ENCODE measurements at regions not wholly inside any gene's neighbourhood (a gene's known extent, or its start where the extent isn't known, plus 50 kb on each side); places are given as distances from the start of the nearest gene placed in this dataset.

DNA sequence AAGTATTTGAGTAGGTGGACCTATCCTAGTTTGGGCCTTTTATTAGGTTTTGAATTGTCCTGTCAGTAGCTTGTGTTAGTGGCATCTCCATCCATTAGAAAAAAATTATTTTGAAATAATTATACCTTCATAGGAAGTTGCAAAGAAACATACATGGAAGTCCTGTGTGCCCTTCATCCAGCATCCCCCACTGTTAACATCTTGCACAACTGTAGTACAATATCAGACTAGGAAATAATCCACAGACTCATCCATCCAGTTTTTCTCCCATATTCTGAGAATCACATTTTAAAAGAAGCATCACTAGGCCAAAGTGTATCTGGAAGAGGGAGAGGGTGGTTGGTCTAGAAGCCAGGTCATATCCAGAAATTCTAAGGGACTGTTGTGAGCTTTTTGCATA is 155.5 kb upstream of the ROPN1 start:
- no peak overlapping the region for H3K4me2 ChIP-seq (ENCODE audit: insufficient read depth, low read length, poor library complexity, severe bottlenecking)
- no peaks in the 10 kb centered on the region for H3K27me3 ChIP-seq (ENCODE audit: control insufficient read depth in 3 of 3, insufficient read depth in 3 of 3, low read depth in 1 of 3, low read length in 3 of 3)
- no peaks in the 10 kb centered on the region for H3K9me3 ChIP-seq (replicated peaks in 1 of 2; ENCODE audit: control insufficient read depth in 2 of 2, insufficient read depth in 1 of 2, low read depth in 1 of 2, low read length in 2 of 2)
- no peak overlapping the region for H3K18ac ChIP-seq (ENCODE audit: low read length)
- H2AK5ac ChIP-seq (ENCODE audit: low read depth, low read length) = no peak overlapping the region
- no peaks in the 10 kb centered on the region for H3K79me1 ChIP-seq (ENCODE audit: low read depth, low read length)
- H4K8ac ChIP-seq (ENCODE audit: low read depth, low read length) = no peak overlapping the region
- no peak overlapping the region for H2AFZ ChIP-seq (ENCODE audit: low read length)
- no peak for DNase-seq (ENCODE audit: low spot score)
- H2BK120ac ChIP-seq (ENCODE audit: low read depth, low read length) = no peak overlapping the region
- no peak overlapping the region for H3K4ac ChIP-seq (ENCODE audit: low read length)
- no peaks in the 10 kb centered on the region for H3K36me3 ChIP-seq (replicated peaks in 1 of 2; ENCODE audit: control insufficient read depth in 2 of 2, insufficient read depth in 2 of 2, low read length in 2 of 2)
- H2BK12ac ChIP-seq (ENCODE audit: low read length) = no peak overlapping the region
- no peak overlapping the region for H3K23ac ChIP-seq (ENCODE audit: low read depth, low read length, poor library complexity)
- H3K27ac ChIP-seq (replicated peaks; ENCODE audit: low read length) = no peak overlapping the region
- H2BK15ac ChIP-seq (ENCODE audit: low read length) = no peak overlapping the region
- H3K9ac ChIP-seq (ENCODE audit: low read depth, low read length, poor library complexity) = no peak overlapping the region
- no peak overlapping the region for H4K91ac ChIP-seq (ENCODE audit: low read depth, low read length, poor library complexity)
- H3K4me3 ChIP-seq (ENCODE audit: low read length in 2 of 2) = no peak overlapping the region
- no peak overlapping the region for H2BK5ac ChIP-seq (ENCODE audit: low read length)
- H3K14ac ChIP-seq (ENCODE audit: low read length) = no peak overlapping the region
- peaks cover 2 to 4% of the 10 kb centered on the region in 2 donors for H3K4me1 ChIP-seq (ENCODE audit: control insufficient read depth in 2 of 2, insufficient read depth in 1 of 2, low read depth in 1 of 2, low read length in 2 of 2)

DNA sequence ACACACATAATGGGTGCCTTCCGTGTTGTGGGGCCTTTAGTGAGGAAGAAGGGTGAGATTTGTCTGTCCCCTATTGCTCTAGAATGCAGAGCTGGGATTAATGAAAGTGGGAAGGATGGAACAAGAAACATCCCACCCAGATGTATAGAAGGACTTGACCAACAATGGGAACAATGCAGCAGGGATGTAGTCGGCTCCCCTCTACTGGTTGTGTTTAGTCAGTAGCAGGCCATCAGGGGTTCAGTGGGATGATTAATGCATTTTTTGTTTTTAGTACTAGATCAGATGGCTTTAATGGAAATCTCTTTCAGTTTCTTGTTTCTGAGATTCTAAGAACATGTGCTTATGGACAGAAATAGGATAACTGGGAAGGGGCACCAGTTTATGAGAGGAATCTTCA is 156.0 kb upstream of the ROPN1 start:
- no CpG with 5 or more reads among the region's 2 CpGs for WGBS, 2 donors (ENCODE audit: extremely low coverage in 2 of 2, insufficient read length in 2 of 2, insufficient replicate concordance in 1 of 2)
- Histone ChIP-seq H3K18ac (ENCODE audit: low read length) (no peak overlapping the region), H4K91ac (ENCODE audit: low read depth, low read length, poor library complexity) (no peak overlapping the region), H3K4me2 (ENCODE audit: insufficient read depth, low read length, poor library complexity, severe bottlenecking) (no peak overlapping the region), H2BK12ac (ENCODE audit: low read length) (no peak overlapping the region), H3K9me3 (replicated peaks in 1 of 2; ENCODE audit: control insufficient read depth in 2 of 2, insufficient read depth in 1 of 2, low read depth in 1 of 2, low read length in 2 of 2) (no peaks in the 10 kb centered on the region), H2BK15ac (ENCODE audit: low read length) (no peak overlapping the region), H3K4ac (ENCODE audit: low read length) (no peak overlapping the region), H2AFZ (ENCODE audit: low read length) (no peak overlapping the region), H3K23ac (ENCODE audit: low read depth, low read length, poor library complexity) (no peak overlapping the region), H3K9ac (ENCODE audit: low read depth, low read length, poor library complexity) (no peak overlapping the region), H3K27me3 (ENCODE audit: control insufficient read depth in 3 of 3, insufficient read depth in 3 of 3, low read depth in 1 of 3, low read length in 3 of 3) (no peaks in the 10 kb centered on the region), H3K27ac (replicated peaks; ENCODE audit: low read length) (no peak overlapping the region), H3K79me1 (ENCODE audit: low read depth, low read length) (no peaks in the 10 kb centered on the region), H4K8ac (ENCODE audit: low read depth, low read length) (no peak overlapping the region), H3K36me3 (replicated peaks in 1 of 2; ENCODE audit: control insufficient read depth in 2 of 2, insufficient read depth in 2 of 2, low read length in 2 of 2) (no peaks in the 10 kb centered on the region), H3K14ac (ENCODE audit: low read length) (no peak overlapping the region), H2BK5ac (ENCODE audit: low read length) (no peak overlapping the region), H2AK5ac (ENCODE audit: low read depth, low read length) (no peak overlapping the region), H2BK120ac (ENCODE audit: low read depth, low read length) (no peak overlapping the region), H3K4me3 (ENCODE audit: low read length in 2 of 2) (no peak overlapping the region), H3K4me1 (ENCODE audit: control insufficient read depth in 2 of 2, insufficient read depth in 1 of 2, low read depth in 1 of 2, low read length in 2 of 2) (no peaks in the 10 kb centered on the region)
- no peak for DNase-seq (ENCODE audit: low spot score)

DNA sequence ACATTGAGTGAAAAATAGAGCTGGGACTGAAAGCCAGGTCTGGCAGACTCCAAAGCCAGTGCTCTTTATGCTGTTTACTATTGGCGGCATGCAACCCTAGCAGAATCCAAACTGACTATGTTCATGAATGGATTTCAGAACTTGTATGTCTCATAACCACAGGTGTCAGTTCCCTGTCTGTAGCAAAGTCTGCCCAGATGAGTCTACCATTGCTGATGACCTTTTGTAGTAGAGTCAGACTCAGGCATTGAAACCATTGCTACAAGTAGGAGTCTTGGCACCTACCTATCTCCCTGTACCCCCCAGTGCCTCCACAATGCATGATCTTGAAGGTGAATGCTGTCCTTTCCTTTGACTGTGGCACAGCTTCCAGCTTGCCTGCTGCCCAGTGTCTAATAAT is 157.2 kb upstream of the ROPN1 start:
- Histone ChIP-seq H3K27ac (replicated peaks; ENCODE audit: low read length) (no peak overlapping the region), H2AK5ac (ENCODE audit: low read depth, low read length) (no peak overlapping the region), H3K4me3 (ENCODE audit: low read length in 2 of 2) (no peak overlapping the region), H4K91ac (ENCODE audit: low read depth, low read length, poor library complexity) (no peak overlapping the region), H2BK120ac (ENCODE audit: low read depth, low read length) (no peak overlapping the region), H3K9me3 (replicated peaks in 1 of 2; ENCODE audit: control insufficient read depth in 2 of 2, insufficient read depth in 1 of 2, low read depth in 1 of 2, low read length in 2 of 2) (no peaks in the 10 kb centered on the region), H3K4me1 (ENCODE audit: control insufficient read depth in 2 of 2, insufficient read depth in 1 of 2, low read depth in 1 of 2, low read length in 2 of 2) (no peaks in the 10 kb centered on the region), H2BK15ac (ENCODE audit: low read length) (no peak overlapping the region), H2BK5ac (ENCODE audit: low read length) (no peak overlapping the region), H3K27me3 (ENCODE audit: control insufficient read depth in 3 of 3, insufficient read depth in 3 of 3, low read depth in 1 of 3, low read length in 3 of 3) (no peaks in the 10 kb centered on the region), H3K14ac (ENCODE audit: low read length) (no peak overlapping the region), H2BK12ac (ENCODE audit: low read length) (no peak overlapping the region), H3K4me2 (ENCODE audit: insufficient read depth, low read length, poor library complexity, severe bottlenecking) (no peak overlapping the region), H3K23ac (ENCODE audit: low read depth, low read length, poor library complexity) (no peak overlapping the region), H3K36me3 (replicated peaks in 1 of 2; ENCODE audit: control insufficient read depth in 2 of 2, insufficient read depth in 2 of 2, low read length in 2 of 2) (no peaks in the 10 kb centered on the region), H3K79me1 (ENCODE audit: low read depth, low read length) (no peaks in the 10 kb centered on the region), H4K8ac (ENCODE audit: low read depth, low read length) (no peak overlapping the region), H3K4ac (ENCODE audit: low read length) (no peak overlapping the region), H3K18ac (ENCODE audit: low read length) (no peak overlapping the region), H2AFZ (ENCODE audit: low read length) (no peak overlapping the region), H3K9ac (ENCODE audit: low read depth, low read length, poor library complexity) (no peak overlapping the region)
- WGBS, 2 donors (ENCODE audit: extremely low coverage in 2 of 2, insufficient read length in 2 of 2, insufficient replicate concordance in 1 of 2) = no CpG with 5 or more reads among the region's 1 CpG
- no peak for DNase-seq (ENCODE audit: low spot score)

GRCh38 chr3:124149771-124150170 is 157.8 kb upstream of the ROPN1 start:
- Histone ChIP-seq H2AFZ (ENCODE audit: low read length) (no peak overlapping the region), H2AK5ac (ENCODE audit: low read depth, low read length) (no peak overlapping the region), H3K18ac (ENCODE audit: low read length) (no peak overlapping the region), H3K27me3 (ENCODE audit: control insufficient read depth in 3 of 3, insufficient read depth in 3 of 3, low read depth in 1 of 3, low read length in 3 of 3) (no peaks in the 10 kb centered on the region), H3K14ac (ENCODE audit: low read length) (no peak overlapping the region), H3K79me1 (ENCODE audit: low read depth, low read length) (no peaks in the 10 kb centered on the region), H2BK5ac (ENCODE audit: low read length) (no peak overlapping the region), H3K23ac (ENCODE audit: low read depth, low read length, poor library complexity) (no peak overlapping the region), H2BK120ac (ENCODE audit: low read depth, low read length) (no peak overlapping the region), H3K9me3 (replicated peaks in 1 of 2; ENCODE audit: control insufficient read depth in 2 of 2, insufficient read depth in 1 of 2, low read depth in 1 of 2, low read length in 2 of 2) (no peaks in the 10 kb centered on the region), H2BK12ac (ENCODE audit: low read length) (no peak overlapping the region), H3K4me1 (ENCODE audit: control insufficient read depth in 2 of 2, insufficient read depth in 1 of 2, low read depth in 1 of 2, low read length in 2 of 2) (no peaks in the 10 kb centered on the region), H3K4me2 (ENCODE audit: insufficient read depth, low read length, poor library complexity, severe bottlenecking) (no peak overlapping the region), H3K4ac (ENCODE audit: low read length) (no peak overlapping the region), H2BK15ac (ENCODE audit: low read length) (no peak overlapping the region), H4K8ac (ENCODE audit: low read depth, low read length) (no peak overlapping the region), H3K36me3 (replicated peaks in 1 of 2; ENCODE audit: control insufficient read depth in 2 of 2, insufficient read depth in 2 of 2, low read length in 2 of 2) (no peaks in the 10 kb centered on the region), H3K27ac (replicated peaks; ENCODE audit: low read length) (no peak overlapping the region), H3K9ac (ENCODE audit: low read depth, low read length, poor library complexity) (no peak overlapping the region), H3K4me3 (ENCODE audit: low read length in 2 of 2) (no peak overlapping the region), H4K91ac (ENCODE audit: low read depth, low read length, poor library complexity) (no peak overlapping the region)
- no CpG with 5 or more reads among the region's 3 CpGs for WGBS, 2 donors (ENCODE audit: extremely low coverage in 2 of 2, insufficient read length in 2 of 2, insufficient replicate concordance in 1 of 2)
- no peak for DNase-seq (ENCODE audit: low spot score)

All from neuronal stem cell (in vitro differentiated cells).